HG03575 (cell line): ENCODE measurements at regions not wholly inside any gene's neighbourhood (a gene's known extent, or its start where the extent isn't known, plus 50 kb on each side); places are given as distances from the start of the nearest gene placed in this dataset.

Source experiments
- ATAC-seq: cut with Tn5 transposase; IDR thresholded peaks from one replicate; pipeline ENCODE4 v1.9.1; 2021; ENCODE audit not compliant: unreplicated experiment, insufficient number of reproducible peaks, low FRiP score; ENCODE audit errors: extremely low read depth

- no peak for ATAC-seq
Observed at GRCh38 chr11:82024760-82025159, 708.9 kb downstream of the FAM181B start.

- ATAC-seq = no peak
Observed at GRCh38 chr11:82012276-82012675, 721.4 kb downstream of the FAM181B start.

- ATAC-seq = no peak
Observed at GRCh38 chr11:82009133-82009532, 724.5 kb downstream of the FAM181B start.

DNA sequence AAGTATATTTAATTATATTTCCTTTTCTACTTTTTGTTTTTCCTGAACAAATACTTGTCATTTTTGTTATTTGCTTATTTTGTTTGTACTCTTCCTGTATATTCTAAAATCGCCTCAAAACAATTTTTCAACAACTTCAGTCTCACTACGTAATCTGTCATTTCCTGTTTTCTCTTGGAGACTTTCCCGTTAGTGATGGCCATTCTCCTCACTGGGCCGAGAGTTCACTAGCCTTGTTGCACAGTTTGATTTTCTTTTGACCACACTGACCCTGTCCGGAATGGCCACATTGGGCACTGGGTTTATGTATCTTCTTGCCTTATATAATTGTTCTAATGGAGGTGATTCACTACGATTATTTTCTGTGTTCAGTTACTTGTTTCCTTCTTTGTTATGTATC lies 726.1 kb downstream of the FAM181B start:
- no peak for ATAC-seq

- ATAC-seq = no peak
Observed at GRCh38 chr11:82004537-82005213, 729.0 kb downstream of the FAM181B start.

GRCh38 chr11:82003671-82004515 lies 729.8 kb downstream of the FAM181B start:
- ATAC-seq = no peak

- no peak for ATAC-seq
Observed at GRCh38 chr11:82003024-82003423, 730.6 kb downstream of the FAM181B start.

- ATAC-seq = no peak
Observed at GRCh38 chr11:81995889-81996288, 737.8 kb downstream of the FAM181B start.

- no peak for ATAC-seq
Observed at GRCh38 chr11:81993755-81994154, 739.9 kb downstream of the FAM181B start.

DNA sequence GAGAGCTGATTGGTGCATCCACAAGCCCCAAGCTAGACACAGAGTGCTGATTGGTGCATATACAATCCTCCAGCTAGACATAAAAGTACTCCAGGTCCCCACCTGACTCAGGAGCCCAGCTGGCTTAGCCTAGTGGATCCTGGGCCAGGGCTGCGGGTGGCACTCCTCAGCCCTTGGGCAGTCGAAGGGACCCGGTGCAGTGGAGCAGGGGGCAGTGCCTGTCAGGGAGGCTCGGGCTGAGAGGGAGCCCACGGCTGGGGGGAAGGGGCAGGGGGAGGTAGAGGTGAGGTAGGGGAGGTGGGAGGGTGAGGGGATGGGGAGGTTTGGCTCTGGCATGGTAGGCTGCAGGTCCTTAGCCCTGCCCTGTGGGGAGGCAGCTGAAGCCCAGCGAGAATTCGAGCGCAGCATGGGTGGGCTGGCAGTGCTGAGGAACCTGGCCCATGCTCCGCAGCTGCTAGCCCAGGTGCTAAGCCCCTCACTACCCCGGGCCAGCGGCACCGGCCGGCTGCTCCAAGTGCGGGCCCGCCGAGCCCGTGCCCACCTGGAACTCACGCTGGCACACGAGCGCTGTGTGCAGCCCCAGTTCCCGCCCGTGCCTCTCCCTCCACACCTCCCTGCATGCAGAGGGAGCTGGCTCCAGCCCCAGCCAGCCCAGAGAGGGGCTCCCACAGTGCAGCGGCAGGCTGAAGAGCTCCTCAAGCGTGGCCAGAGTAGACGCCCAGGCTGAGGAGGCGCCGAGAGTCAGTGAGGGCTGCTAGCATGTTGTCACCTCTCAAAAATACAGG lies 742.8 kb downstream of the FAM181B start:
- no peak for ATAC-seq

- no peak for ATAC-seq
Observed at GRCh38 chr11:81989093-81989492, 744.6 kb downstream of the FAM181B start.

- no peak for ATAC-seq
Observed at GRCh38 chr11:81987829-81988472, 745.7 kb downstream of the FAM181B start.

- no peak for ATAC-seq
Observed at GRCh38 chr11:81986556-81987161, 747.0 kb downstream of the FAM181B start.

DNA sequence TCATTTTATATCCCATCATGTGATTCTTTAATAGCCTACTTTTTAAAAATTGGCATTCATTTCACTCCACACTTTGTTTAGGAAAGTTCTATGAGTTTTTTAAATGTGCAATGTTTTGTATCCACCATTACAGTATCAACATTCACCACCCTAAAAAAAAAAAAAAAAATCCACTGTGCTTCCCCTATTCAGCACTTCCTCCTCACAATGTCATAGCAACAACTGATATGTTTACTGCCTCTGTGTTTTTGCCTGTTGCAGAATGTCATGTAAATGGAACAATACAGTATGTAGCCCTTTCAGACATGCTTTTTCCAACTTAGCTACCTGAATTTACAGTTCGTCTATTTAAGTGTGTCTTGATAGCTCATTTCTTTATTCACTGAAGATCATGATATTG lies 754.2 kb downstream of the FAM181B start:
- no peak for ATAC-seq

DNA sequence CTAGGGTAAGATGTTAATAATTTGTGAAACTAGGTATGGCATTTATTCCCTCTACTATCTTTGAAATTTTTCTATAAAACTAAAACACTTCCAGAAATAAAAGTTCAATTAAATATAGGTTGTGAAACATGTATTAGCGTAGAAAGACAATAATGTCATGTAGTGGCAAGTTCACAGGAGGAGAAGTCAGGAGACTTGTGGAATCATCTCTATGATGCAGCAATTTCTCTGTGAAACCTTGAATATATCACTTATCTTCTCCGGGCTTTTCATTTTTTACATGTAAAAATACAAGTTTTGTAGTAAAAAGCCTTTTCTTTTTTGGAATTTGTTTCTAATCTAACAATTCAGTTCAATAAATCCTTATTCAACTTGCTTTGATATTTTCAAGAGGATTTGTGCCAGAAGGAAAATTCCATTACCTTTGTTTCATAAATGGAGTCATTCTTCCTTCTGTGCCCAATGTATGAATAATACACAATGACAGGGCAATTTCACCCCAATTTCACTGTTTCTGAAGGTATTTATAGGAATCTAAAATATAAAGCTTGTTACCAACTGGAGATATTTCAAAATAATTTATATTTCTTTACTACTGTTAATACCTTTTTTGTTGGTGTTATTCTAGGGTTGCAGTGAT lies 758.3 kb downstream of the FAM181B start:
- ATAC-seq = no peak

DNA sequence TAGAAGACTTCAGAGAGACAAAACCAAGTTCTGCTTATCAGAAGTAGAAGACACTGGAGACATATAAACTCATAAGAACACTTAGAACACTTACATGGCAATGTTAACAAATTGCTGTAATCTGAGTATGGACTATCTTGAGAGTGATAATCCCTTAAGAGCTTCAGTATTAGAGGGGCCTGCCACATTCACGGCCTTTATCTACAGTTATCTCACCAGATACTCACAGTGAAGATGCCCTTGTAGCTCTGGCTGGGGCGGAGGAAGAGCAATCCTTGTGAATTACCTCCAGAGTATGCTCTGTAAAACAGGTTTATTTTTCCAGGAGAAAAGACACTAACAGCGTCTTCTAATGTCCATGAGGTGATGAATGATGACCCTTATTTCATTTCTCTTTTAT lies 762.8 kb downstream of the FAM181B start:
- ATAC-seq = no peak

- ATAC-seq = no peak
Observed at GRCh38 chr11:81967242-81967641, 766.4 kb downstream of the FAM181B start.

DNA sequence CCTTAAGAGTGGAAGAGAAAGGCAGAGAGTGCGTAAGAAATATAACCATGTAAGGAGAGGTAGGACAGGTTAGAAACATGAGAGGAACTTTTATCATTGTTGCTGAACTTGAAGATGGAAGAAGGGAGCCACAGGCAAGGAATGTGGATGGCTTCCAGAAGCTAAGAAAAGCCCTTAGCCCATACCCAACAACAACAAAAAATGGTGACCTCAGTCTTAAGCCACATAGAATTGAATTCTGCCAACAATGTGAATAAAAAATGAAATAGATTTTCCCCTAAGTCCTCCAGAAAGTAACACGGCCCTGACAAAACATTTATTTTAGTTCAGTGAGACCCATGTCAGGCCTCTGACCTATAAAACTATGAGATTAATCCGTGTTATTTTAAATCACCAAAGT lies 767.3 kb downstream of the FAM181B start:
- ATAC-seq = no peak
